Neural cell (in vitro differentiated cells): ENCODE measurements at regions not wholly inside any gene's neighbourhood (a gene's known extent, or its start where the extent isn't known, plus 50 kb on each side); places are given as distances from the start of the nearest gene placed in this dataset.

ENCODE experiments used
- EP300 ChIP-seq: fragments of 450-650 bp; conservative IDR thresholded peaks from 2 replicates; pipeline ENCODE4 v1.6.1; 2014; ENCODE audit warnings: antibody characterized with exemption, mild to moderate bottlenecking, moderate library complexity; ENCODE audit not compliant: poor library complexity, severe bottlenecking
- MXI1 ChIP-seq: fragments of 450-650 bp; conservative IDR thresholded peaks from 2 replicates; pipeline ENCODE4 v1.6.1; 2014; ENCODE audit warnings: antibody characterized with exemption, mild to moderate bottlenecking; ENCODE audit not compliant: poor library complexity, severe bottlenecking
- POLR2AphosphoS5 ChIP-seq: IDR thresholded peaks from 2 replicates; pipeline ENCODE4 v1.6.1; 2012
- RAD21 ChIP-seq: fragments of 450-650 bp; conservative IDR thresholded peaks from 2 replicates; pipeline ENCODE4 v1.6.1; 2014; ENCODE audit warnings: antibody characterized with exemption, mild to moderate bottlenecking, moderate library complexity
- TF ChIP-seq, protein P1 (sequence below): fragments of 450-650 bp; IDR thresholded peaks from 2 replicates; pipeline ENCODE4 v1.5.1; 2014; ENCODE audit warnings: antibody characterized with exemption, mild to moderate bottlenecking, moderate library complexity; ENCODE audit not compliant: poor library complexity, severe bottlenecking
- TF ChIP-seq, protein P2 (sequence below): IDR thresholded peaks from 2 replicates; pipeline ENCODE4 v1.6.1; 2012; ENCODE audit warnings: borderline replicate concordance

DNA sequence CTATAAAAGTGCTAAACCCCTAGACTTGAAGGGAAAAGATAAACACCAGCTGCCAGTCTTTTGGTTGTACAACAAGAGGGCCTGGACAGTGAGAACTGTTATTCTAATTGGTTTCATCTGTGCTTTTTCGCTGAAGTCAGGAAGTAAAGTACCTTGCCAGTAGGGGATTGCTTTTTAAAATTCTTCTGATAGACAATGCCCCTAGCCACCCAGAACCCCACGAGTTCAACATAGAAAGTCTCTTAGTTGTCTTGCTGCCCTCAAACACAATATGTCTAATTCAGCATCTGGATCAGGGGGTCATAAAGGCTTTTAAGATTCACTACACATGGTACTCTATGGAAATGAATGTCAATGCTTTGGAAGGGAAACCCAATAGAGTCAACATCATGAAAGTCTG is 289.2 kb downstream of the TBX15 start:
- TF ChIP-seq, protein P1, sequence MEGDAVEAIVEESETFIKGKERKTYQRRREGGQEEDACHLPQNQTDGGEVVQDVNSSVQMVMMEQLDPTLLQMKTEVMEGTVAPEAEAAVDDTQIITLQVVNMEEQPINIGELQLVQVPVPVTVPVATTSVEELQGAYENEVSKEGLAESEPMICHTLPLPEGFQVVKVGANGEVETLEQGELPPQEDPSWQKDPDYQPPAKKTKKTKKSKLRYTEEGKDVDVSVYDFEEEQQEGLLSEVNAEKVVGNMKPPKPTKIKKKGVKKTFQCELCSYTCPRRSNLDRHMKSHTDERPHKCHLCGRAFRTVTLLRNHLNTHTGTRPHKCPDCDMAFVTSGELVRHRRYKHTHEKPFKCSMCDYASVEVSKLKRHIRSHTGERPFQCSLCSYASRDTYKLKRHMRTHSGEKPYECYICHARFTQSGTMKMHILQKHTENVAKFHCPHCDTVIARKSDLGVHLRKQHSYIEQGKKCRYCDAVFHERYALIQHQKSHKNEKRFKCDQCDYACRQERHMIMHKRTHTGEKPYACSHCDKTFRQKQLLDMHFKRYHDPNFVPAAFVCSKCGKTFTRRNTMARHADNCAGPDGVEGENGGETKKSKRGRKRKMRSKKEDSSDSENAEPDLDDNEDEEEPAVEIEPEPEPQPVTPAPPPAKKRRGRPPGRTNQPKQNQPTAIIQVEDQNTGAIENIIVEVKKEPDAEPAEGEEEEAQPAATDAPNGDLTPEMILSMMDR: no peak
- no peak for TF ChIP-seq MXI1
- TF ChIP-seq RAD21: no peak
- TF ChIP-seq, protein P2, sequence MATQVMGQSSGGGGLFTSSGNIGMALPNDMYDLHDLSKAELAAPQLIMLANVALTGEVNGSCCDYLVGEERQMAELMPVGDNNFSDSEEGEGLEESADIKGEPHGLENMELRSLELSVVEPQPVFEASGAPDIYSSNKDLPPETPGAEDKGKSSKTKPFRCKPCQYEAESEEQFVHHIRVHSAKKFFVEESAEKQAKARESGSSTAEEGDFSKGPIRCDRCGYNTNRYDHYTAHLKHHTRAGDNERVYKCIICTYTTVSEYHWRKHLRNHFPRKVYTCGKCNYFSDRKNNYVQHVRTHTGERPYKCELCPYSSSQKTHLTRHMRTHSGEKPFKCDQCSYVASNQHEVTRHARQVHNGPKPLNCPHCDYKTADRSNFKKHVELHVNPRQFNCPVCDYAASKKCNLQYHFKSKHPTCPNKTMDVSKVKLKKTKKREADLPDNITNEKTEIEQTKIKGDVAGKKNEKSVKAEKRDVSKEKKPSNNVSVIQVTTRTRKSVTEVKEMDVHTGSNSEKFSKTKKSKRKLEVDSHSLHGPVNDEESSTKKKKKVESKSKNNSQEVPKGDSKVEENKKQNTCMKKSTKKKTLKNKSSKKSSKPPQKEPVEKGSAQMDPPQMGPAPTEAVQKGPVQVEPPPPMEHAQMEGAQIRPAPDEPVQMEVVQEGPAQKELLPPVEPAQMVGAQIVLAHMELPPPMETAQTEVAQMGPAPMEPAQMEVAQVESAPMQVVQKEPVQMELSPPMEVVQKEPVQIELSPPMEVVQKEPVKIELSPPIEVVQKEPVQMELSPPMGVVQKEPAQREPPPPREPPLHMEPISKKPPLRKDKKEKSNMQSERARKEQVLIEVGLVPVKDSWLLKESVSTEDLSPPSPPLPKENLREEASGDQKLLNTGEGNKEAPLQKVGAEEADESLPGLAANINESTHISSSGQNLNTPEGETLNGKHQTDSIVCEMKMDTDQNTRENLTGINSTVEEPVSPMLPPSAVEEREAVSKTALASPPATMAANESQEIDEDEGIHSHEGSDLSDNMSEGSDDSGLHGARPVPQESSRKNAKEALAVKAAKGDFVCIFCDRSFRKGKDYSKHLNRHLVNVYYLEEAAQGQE: no peak
- TF ChIP-seq POLR2AphosphoS5: no peak
- no peak for TF ChIP-seq EP300
